HepG2 (cell line): ENCODE measurements at regions not wholly inside any gene's neighbourhood (a gene's known extent, or its start where the extent isn't known, plus 50 kb on each side); places are given as distances from the start of the nearest gene placed in this dataset.
"Not testable (repeated sequence)": the region's sequence is repeated elsewhere in the genome, so short reads cannot be mapped to it uniquely, and the experiment has no call there.

ENCODE experiments used
- ATAC-seq: fragments of 200-7000 bp; cut with Tn5 transposase; 3 replicates; pipeline ENCODE4 v1.9.1; 2020; ENCODE audit warnings: mild to moderate bottlenecking, moderate library complexity
- BruUV-seq: library from RNA; stranded (reverse); fragments of 400-500 nt; replicated peaks from 2 replicates; lab custom pipeline; 2021; lab: Mats Ljungman, UMichigan
- CTCF ChIA-PET: fragments of 300-600 bp; formaldehyde crosslinking; extraction: SDS; loops from one replicate; lab custom pipeline; 2021; ENCODE audit warnings: low total read pairs, inconsistent platforms, low intra/inter-chr PET ratio; lab: Yijun Ruan, JAX
- POLR2A ChIA-PET: fragments of 350-600 bp; sonication (Branson Sonifier 250); formaldehyde crosslinking; loops from one replicate; lab custom pipeline; 2020; ENCODE audit warnings: antibody characterized with exemption, inconsistent platforms; lab: Yijun Ruan, JAX
- DNase-seq: peaks from one replicate; pipeline ENCODE4 v3.0.0-alpha.2; 2015; ENCODE audit warnings: low spot score
- FAIRE-seq: peaks from 3 replicates; lab custom pipeline; 2011; peaks lifted over from hg19 to GRCh38; lab: Jason Lieb, UNC
- H2AFZ ChIP-seq: one replicate; pipeline ENCODE4 v1.6.1; 2011; ENCODE audit warnings: low read length, inconsistent platforms
- H3K27ac ChIP-seq: fragments of 300-600 bp; 3 replicates; pipeline ENCODE4 v1.8.0; 2011; ENCODE audit warnings: mixed run types, mild to moderate bottlenecking, mixed read lengths, low read length, inconsistent platforms; ENCODE audit not compliant: insufficient read depth; ENCODE audit errors: extremely low read length
- H3K27me3 ChIP-seq, 2 experiments: fragments of 200-600 bp in 1 of 2; 2 replicates in 1 of 2; 3 replicates in 1 of 2; pipeline versions ENCODE4 v1.6.0 to v1.8.0; 2011; ENCODE audit warnings: low read length in 2 of 2, mild to moderate bottlenecking in 2 of 2, moderate library complexity in 2 of 2, inconsistent platforms in 1 of 2; ENCODE audit not compliant: insufficient read depth in 2 of 2, control insufficient read depth in 1 of 2
- H3K36me3 ChIP-seq, 2 experiments: fragments of 200-600 bp in 1 of 2; replicated peaks in 1 of 2; 2 replicates in 1 of 2; 3 replicates in 1 of 2; pipeline versions ENCODE4 v1.5.1 to v1.8.0; 2011; ENCODE audit warnings: low read length in 2 of 2, inconsistent platforms in 1 of 2; ENCODE audit not compliant: insufficient read depth in 2 of 2, control insufficient read depth in 1 of 2
- H3K4me1 ChIP-seq: 2 replicates; pipeline ENCODE4 v1.5.1; 2012; ENCODE audit warnings: low read length, inconsistent platforms; ENCODE audit not compliant: insufficient read depth
- H3K4me2 ChIP-seq: 2 replicates; pipeline ENCODE4 v1.6.0; 2011; ENCODE audit warnings: low read depth, low read length, inconsistent platforms
- H3K4me3 ChIP-seq, 3 experiments: fragments of 200-600 bp in 1 of 3; sonication (generic), shearing (Covaris generic) in 1 of 3; replicated peaks in 1 of 3; 2 replicates each; pipeline ENCODE4 v1.5.1; 2011 to 2016; ENCODE audit warnings: low read length in 3 of 3, inconsistent platforms in 2 of 3, low read depth in 2 of 3, mild to moderate bottlenecking in 2 of 3, control low read depth in 1 of 3, mixed read lengths in 1 of 3; ENCODE audit not compliant: insufficient read depth in 1 of 3
- H3K79me2 ChIP-seq: one replicate; pipeline ENCODE4 v1.6.1; 2011; ENCODE audit warnings: low read length, inconsistent platforms; ENCODE audit not compliant: insufficient read depth
- H3K9ac ChIP-seq: 2 replicates; pipeline ENCODE4 v1.6.0; 2011; ENCODE audit warnings: mild to moderate bottlenecking, low read depth, low read length, inconsistent platforms; ENCODE audit not compliant: insufficient read depth
- H3K9me3 ChIP-seq: 2 replicates; pipeline ENCODE4 v1.5.1; 2012; ENCODE audit warnings: mild to moderate bottlenecking, low read length
- H4K20me1 ChIP-seq: 2 replicates; pipeline ENCODE4 v1.6.0; 2011; ENCODE audit warnings: inconsistent platforms, mild to moderate bottlenecking, low read length, moderate library complexity; ENCODE audit not compliant: insufficient read depth
- CREB1 ChIP-seq, 2 experiments: fragments of 450-650 bp in 1 of 2; IDR thresholded peaks; 2 replicates each; pipeline ENCODE4 v1.6.1; 2016 to 2017; ENCODE audit warnings: control low read depth in 1 of 2, mild to moderate bottlenecking in 1 of 2, missing compliant biosample characterization in 1 of 2, missing genetic modification characterization in 1 of 2
- CREBL2 ChIP-seq: sonication (generic); formaldehyde crosslinking; IDR thresholded peaks from 2 replicates; pipeline ENCODE4 v1.8.1; 2023; ENCODE audit warnings: missing genetic modification reagents, mild to moderate bottlenecking, borderline replicate concordance
- ETV6 ChIP-seq: sonication (generic); formaldehyde crosslinking; conservative IDR thresholded peaks from 2 replicates; pipeline ENCODE4 v1.4.0; 2020; ENCODE audit warnings: missing genetic modification reagents
- SRSF1 ChIP-seq: fragments of 200-400 bp; formaldehyde crosslinking; optimal IDR thresholded peaks from 2 replicates; pipeline ENCODE3; 2017; ENCODE audit warnings: mild to moderate bottlenecking, low read depth, low read length, moderate library complexity
- ZNF605 ChIP-seq: sonication (generic); formaldehyde crosslinking; IDR thresholded peaks from 2 replicates; pipeline ENCODE4 v1.8.0; 2022; ENCODE audit warnings: mild to moderate bottlenecking, missing genetic modification reagents
- WGBS: methylation state at CpG from one replicate; pipeline ENCODE4 v1.1.6; 2017; ENCODE audit warnings: low lambda C conversion rate; 5-methylcytosine and 5-hydroxymethylcytosine counted together
- in situ Hi-C: cut with HindIII; loops from 2 replicates; pipeline ENCODE4 v1.10.0; 2017; ENCODE audit warnings: low pct_unique_long_range_greater_than_20kb; ENCODE audit not compliant: extremely low pct_ligation_motif_present
- intact Hi-C: fragments of 100-400 bp; cut with micrococcal nuclease; formaldehyde crosslinking; loops from one replicate; pipeline ENCODE4 v1.10.0; 2022; ENCODE audit not compliant: unreplicated experiment

DNA sequence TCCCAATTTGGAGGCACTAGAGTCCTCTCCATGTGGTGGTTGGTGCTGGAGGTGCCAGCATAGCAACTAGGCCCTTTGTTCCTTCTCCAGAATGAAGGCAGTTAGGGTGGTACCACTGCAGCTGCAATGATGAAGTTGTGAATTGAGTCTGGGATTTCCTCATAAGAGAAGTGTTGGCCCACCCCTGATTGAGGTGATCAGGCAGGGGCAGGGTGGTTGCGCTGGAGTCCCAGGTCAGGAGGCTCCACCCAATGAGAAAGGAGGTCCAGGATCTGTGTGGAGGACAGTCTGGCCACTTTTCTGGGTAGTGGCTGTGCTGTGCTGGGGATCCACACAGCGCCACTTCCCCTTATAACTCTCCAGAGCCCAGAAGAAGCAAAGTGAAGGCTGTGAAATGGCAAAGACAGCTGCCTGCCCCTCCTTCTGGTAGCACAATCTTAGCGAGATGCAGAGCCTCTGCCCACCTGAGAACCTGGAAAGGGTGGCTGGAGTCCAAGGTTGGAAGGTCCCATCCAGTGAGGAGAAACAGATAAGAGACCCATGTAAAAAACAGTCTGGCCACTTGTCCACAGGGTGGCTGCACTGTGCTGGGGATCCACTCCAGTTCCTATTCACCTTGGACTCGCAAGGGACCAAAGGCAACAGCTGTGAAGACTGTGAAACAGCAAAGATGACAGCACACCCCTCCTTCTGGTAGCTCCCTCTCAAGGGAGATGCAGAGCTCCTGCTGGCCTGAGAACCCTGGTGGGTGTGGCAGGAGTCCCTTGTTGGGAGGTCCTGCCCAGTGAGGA lies 124.6 kb downstream of the RRAGB start:
- DNase-seq (no peak), ATAC-seq (no peak; the same call in 2 of the 3 replicates), FAIRE-seq (no peak)
- BruUV-seq, result no TSS peak
- TF ChIP-seq CREB1 (IDR thresholded peaks at IDR 0.05), result no peak
- TF ChIP-seq CREB1 (CRISPR knock-in tag; IDR thresholded peaks at IDR 0.05), result no peak
- no peak for TF ChIP-seq CREBL2
- TF ChIP-seq ETV6 (CRISPR knock-in tag), result no peak
- no peak for TF ChIP-seq ZNF605
- TF ChIP-seq SRSF1, result no peak
- no peak overlapping the region for H3K9ac ChIP-seq
- ChIA-PET POLR2A (no interaction called here), CTCF (no interaction called here)
- in situ Hi-C loops, result no loop called here
- intact Hi-C loops, result no loop called here
- H3K9me3 ChIP-seq, result no peaks in the 10 kb centered on the region
- no peak overlapping the region for H3K27ac ChIP-seq
- H3K79me2 ChIP-seq, result no peaks in the 10 kb centered on the region
- H3K4me2 ChIP-seq, result no peak overlapping the region
- H3K4me1 ChIP-seq, result no peaks in the 10 kb centered on the region
- H2AFZ ChIP-seq, result no peak overlapping the region
- H4K20me1 ChIP-seq, result no peaks in the 10 kb centered on the region
- WGBS, result no CpG with 5 or more reads among the region's 4 CpGs
- no peaks in the 10 kb centered on the region for H3K27me3 ChIP-seq
- H3K36me3 ChIP-seq, result no peaks in the 10 kb centered on the region
- no peak overlapping the region for H3K4me3 ChIP-seq

GRCh38 chrX:55866779-55867178 lies 149.2 kb downstream of the RRAGB start:
- intact Hi-C loops, H3K4me3 ChIP-seq, H3K36me3 ChIP-seq, POLR2A ChIA-PET, H3K9me3 ChIP-seq, BruUV-seq, H3K79me2 ChIP-seq, FAIRE-seq, CTCF ChIA-PET, ATAC-seq, H3K4me2 ChIP-seq, DNase-seq, H3K9ac ChIP-seq, H4K20me1 ChIP-seq, in situ Hi-C loops, H2AFZ ChIP-seq, H3K27ac ChIP-seq, H3K27me3 ChIP-seq, H3K4me1 ChIP-seq: not testable (repeated sequence)
- WGBS, result 0% methylated on average over 4 of the region's 4 CpGs
